ENCODE measurements at regions not wholly inside any gene's neighbourhood (a gene's known extent, or its start where the extent isn't known, plus 50 kb on each side); places are given as distances from the start of the nearest gene placed in this dataset.

GRCh38 chr11:79744941-79745340 lies 304.1 kb upstream of the TENM4 start:
- DNase-seq: no peak

DNA sequence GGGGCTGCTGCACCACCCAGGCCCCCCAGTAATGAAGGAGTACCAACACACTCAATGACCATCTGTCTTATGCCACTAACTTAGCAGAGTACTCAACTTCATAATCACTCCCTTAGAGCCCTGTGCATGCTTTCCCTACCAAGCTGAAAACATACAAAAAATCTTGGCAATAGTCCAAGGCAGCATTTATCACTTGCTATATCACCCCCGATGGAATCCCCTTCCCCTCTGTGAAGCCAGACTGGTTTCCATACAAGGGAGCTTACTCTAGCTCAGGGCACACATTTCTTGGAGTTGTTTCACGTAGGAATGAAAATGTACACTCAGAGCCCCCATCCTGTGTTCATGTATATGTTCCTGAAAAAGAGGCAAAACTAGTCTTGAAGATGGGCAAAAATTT lies 301.3 kb upstream of the TENM4 start:
- DNase-seq: no peak

DNA sequence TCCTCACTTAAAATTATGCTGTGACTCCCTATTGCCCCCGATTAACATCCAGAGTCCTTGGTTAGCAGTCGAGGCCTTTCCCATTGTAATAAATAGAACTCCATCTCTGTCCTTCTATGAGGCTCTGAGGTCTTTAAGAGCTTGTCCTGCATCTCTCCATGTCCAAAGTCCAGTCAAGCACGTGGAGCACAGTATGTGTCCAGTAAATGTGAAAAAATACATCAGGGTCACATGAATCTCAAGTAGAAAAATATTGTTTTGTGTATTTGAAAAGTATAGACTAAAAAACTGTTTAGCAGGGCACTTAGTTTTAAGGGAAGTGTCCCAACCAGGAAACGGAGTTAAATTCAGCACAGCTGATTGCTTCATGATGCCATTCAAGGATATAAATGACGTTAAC lies 298.8 kb upstream of the TENM4 start:
- DNase-seq: no peak

- DNase-seq: no peak
Observed at GRCh38 chr11:79727221-79727620, 286.4 kb upstream of the TENM4 start.

- DNase-seq: no peak
Observed at GRCh38 chr11:79720115-79720514, 279.3 kb upstream of the TENM4 start.

DNA sequence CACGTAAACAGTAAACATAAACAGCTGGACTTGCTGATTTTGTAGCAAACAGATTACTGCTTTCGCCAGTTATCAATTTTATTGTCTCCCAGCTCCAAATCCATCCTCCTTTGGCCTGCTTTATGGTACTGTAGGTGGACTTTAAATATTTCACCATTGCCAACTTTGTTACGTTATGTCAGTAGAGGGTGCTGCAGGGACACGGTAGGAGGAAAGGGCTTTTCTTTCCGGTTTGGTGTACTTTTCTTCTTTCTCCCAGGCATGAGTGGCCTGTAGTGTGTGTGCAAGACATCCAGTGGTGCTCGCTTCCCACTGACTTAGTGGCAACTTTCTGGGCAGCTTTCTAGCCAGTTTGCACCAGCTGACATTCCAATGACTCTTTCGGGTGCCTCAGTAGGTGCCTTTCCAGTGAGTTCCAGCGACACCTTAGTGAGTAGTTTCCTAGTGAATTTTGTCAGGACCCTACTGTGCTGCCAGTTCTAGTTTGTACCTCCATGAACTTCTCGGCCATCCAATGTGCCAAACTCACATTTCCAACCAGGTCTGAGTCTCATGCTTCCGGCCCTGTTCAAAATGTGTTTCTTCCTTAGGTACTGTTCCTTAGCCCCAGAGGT lies 267.6 kb upstream of the TENM4 start:
- DNase-seq: peak; percentile 4

DNA sequence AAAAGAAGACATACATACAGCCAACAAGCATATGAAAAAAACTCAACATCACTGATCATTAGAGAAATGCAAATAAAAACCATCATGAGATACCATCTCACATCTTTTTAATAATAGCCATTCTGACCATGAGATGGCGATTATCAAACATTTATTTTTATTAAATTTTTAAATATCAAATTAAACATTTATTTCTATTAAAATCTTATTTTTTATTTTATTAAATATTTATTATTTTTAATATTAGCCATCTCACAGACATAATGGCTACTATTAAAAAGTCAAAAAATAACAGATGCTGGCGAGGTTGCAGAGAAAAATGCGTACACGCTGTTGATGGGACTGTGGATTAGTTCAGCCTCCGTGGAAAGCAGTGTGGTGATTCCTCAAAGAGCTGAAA lies 264.8 kb upstream of the TENM4 start:
- DNase-seq: no peak

GRCh38 chr11:79702303-79702702 lies 261.5 kb upstream of the TENM4 start:
- no peak for DNase-seq

DNA sequence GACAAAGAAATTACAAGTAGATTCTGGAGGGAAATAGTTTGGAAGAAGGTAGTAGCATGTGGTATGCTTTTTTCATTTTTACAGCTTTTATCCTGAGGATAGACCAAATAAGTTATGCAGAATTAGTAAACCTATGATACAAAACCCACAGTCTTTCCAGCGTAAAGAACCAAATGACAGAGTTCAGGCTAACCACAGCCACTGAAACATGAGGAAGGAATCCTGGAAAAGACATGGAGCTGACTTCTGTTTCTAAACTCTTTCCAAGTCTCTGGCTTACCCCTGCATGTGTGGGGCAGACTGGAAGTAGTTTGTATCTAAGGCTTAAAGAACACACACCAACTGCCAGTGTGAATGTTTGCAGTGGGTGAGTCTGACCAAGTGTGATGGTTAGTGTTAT lies 258.4 kb upstream of the TENM4 start:
- DNase-seq: no peak

- no peak for DNase-seq
Observed at GRCh38 chr11:79697905-79698304, 257.1 kb upstream of the TENM4 start.

DNA sequence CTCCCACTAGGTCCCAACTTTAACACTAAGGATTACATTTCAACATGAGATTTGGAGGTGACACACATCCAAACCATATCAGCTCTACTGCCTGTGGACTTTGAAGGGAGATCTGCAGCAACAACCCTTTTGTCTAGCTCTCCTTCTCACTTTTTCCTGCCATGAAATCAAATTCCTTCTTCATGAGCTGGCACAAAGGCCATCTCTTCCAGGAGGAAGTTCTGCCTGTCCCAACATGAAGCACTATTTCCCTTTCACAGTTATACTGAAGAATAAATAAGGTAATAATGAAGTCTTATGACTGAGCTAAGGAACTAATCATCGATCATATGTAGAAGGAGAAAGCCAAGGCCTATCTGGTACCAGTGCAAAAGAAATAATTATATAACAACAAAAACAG lies 253.5 kb upstream of the TENM4 start:
- no peak for DNase-seq

- no peak for DNase-seq
Observed at GRCh38 chr11:79691445-79691844, 250.6 kb upstream of the TENM4 start.

DNA sequence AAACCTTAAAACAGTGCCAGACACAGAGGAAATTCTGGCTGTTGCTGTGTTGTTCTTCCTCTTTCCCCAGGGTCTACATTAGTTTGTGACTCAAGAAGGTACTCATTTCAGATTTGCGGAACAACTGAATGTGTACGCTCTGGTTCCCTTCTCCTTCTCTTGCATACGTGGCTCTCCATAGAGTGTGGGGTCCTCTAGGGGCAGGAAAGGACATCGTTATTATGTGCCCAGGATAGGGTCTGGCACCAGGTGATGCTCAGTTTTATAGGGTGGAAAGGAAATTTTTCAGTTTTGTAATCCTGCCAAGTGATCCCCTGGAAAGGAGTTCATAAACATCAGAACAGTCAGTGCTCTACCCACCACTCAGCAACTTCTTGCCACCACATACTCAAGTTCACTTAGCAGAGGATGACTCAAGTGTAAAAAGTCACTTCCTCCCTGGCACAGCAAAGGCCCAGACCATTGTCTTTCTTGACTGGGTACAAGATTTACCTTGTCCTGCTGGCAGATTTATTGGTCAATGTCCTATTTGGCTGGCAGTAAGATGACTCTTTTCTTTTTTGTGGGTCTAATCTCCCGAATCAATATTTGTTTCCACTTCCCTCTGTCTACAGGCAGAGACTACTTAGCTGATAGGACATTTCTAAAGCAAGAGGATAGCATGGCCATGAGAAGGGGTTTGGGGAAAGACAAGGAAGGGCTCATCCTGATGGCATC lies 246.0 kb upstream of the TENM4 start:
- DNase-seq: no peak

DNA sequence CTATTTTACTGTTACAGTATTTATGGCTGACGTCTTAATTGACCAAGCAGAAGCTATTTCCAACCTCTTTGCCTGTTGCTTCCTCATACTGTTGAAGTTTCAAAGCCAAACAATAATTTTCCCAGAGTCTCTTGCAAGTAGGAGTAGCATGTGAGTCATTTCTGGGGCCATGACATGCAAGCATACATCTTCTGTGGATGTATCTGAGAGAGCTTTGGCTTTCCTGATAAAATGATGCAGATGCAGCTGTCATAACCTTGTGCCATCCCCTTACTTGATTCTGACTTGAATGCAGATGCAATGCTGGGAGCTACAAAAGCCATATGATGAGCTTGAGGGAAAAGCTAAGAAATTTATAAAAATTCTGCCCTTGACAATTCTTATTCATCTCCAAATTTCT lies 243.1 kb upstream of the TENM4 start:
- DNase-seq: no peak

- DNase-seq: no peak
Observed at GRCh38 chr11:79678780-79679452, 238.1 kb upstream of the TENM4 start.

DNA sequence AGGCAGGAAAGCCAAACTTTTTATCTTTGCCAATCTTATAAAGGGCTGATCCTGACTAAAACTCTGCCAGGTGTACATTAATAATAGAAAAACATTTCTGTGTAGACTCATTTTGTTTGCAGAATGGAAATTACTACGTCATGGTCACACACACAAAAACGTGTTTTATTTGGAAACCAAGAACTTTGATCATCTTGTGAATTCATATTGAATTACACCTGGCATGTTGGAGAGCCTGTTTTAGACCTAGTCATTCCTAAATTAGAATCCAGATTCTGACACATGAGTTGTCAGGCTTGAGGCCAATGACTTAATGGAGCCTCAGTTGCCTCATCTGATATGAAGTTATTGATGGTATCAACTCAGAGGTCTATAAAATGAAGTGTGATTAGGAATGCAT lies 235.6 kb upstream of the TENM4 start:
- no peak for DNase-seq

GRCh38 chr11:79675081-79675480 lies 234.3 kb upstream of the TENM4 start:
- no peak for DNase-seq

- no peak for DNase-seq
Observed at GRCh38 chr11:79672786-79673185, 232.0 kb upstream of the TENM4 start.

DNA sequence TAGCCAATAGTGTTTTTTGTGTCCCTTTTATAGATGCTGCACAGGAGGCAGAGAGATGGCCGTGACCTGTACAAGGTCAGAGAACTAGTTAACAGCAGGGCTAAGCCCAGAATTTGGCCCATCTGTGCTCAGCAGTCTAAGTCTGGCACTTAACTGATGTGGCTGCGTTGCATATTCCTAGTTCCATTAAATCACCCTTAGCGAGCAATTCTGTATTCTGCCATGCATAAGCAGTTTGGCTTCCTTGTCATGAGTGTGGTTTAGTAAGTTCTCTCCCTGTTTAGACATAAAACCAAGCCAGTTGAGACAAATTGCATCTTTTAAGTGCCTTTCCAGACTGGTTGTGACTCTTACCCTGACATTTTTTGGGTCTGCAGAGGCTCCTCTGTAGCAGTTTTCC lies 230.6 kb upstream of the TENM4 start:
- no peak for DNase-seq

- no peak for DNase-seq
Observed at GRCh38 chr11:79670882-79671281, 230.1 kb upstream of the TENM4 start.

GRCh38 chr11:79668575-79668974 lies 227.7 kb upstream of the TENM4 start:
- no peak for DNase-seq

- DNase-seq: no peak
Observed at GRCh38 chr11:79667380-79667779, 226.6 kb upstream of the TENM4 start.

GRCh38 chr11:79663017-79663416 lies 222.2 kb upstream of the TENM4 start:
- DNase-seq: no peak

- DNase-seq: no peak
Observed at GRCh38 chr11:79661373-79661772, 220.5 kb upstream of the TENM4 start.
